ENCODE measurements at regions not wholly inside any gene's neighbourhood (a gene's known extent, or its start where the extent isn't known, plus 50 kb on each side); places are given as distances from the start of the nearest gene placed in this dataset.
"Not testable (repeated sequence)": the region's sequence is repeated elsewhere in the genome, so short reads cannot be mapped to it uniquely, and the experiment has no call there.

DNA sequence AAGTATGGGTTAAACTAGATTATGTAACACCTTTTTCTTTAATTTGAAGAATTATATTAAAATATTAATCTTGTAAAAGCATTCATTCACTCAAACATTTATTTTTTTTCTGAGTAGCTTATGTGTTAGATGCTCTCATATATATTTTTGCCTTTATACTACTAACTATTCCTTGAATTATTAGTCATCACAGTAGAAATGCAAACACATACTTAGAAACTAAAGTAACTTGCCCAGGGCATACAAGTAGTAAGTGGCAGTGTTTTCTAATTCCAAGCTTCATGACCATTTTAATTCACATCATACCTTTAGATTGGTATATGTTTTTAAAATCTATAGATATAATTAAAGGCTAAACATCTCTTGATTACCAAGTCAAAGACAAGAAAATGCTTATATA lies 1271.0 kb downstream of the BRINP3 start:
- DNase-seq (ENCODE audit: low spot score): no peak

DNA sequence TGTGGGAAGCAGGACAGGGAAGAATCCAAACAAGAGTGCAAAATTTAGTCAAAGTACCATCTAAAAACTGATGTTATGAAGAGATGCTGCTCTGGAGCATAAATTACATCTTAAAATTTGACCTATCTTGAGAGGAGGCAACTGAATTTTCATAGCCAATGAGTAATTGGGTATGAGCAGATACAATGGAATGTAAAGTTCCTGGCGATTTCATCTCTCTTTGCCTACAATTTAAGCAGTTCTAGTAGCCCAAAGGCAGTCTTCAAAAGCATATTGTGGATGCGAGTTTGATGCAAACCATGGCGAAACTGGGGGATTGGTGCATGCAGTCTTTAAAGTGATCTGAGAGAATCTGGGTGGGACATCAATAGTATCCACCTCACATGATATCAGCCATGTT lies 1265.9 kb downstream of the BRINP3 start:
- no peak for DNase-seq (ENCODE audit: low spot score)

DNA sequence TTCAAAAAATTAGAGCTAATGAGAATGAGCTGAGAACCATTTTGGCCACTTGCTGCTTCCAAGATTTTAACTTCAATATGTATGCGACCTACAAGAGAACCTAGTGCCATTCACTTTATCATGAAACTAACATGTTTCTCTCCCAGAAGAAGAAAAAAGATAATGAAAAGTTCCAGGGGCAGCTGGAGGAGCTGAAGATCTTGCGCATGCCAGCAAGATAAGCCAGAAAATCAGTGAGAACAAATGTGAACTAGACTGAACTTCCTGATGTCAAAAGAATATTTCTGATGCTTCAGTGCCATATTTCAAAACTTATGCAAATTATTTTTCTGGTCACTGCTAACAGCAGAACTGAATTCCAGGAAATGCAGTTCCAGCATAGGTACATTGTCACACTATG lies 1265.1 kb downstream of the BRINP3 start:
- DNase-seq (ENCODE audit: low spot score): no peak

DNA sequence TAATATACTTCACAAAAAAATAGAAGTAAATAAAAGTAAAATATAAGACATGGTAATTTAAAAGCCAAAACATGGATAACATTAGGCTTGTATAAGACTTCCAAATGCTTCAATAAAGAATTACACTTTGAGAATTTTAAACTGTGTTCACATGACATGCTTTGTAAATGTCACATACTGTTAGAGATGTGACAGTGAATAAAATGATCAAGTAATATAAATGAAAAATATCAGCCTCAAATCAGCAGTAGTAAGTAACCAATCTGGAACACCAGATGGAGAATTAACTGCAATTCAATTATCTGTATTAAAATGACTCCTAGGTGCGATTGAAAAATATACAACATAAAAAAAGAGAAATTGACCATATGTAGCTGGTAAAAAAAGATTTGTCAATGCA lies 1260.8 kb downstream of the BRINP3 start:
- no peak for DNase-seq (ENCODE audit: low spot score)

DNA sequence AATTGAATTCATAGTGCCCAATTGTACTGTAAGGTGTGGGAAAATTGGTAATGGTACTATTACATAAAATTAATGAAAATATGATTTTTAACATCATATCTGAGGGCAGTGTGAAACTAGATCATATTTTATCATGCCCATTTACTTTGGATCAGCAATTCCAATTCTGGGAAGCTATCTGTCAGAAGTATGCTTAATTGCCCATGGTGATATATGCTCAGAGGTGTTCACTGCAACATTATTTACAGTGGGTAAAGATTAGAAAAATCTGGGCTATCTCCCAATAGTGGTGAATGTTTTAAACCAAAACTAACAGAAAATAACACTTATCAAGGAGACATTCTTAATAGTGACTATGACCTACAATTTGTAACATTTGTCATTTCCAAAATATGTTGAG lies 1260.0 kb downstream of the BRINP3 start:
- DNase-seq (ENCODE audit: low spot score): no peak

DNA sequence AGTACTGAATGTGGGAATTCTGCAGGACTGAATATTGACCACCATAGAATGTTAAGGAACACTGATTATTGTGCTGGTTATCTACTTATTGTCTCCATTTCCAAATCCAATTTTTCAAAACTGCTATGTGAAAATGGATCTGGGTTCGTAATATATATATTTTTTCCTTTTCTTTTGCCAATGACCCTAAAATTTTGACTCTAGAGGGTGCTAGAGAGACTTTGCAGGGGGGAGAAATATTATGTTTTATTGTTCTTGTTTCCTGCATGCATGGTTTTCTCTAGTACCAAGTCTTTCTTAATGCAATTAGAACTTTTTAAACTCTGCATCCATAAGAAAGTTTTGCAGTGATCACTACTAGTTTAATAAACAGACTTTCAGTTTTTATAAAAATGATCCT lies 1256.9 kb downstream of the BRINP3 start:
- DNase-seq (ENCODE audit: low spot score): no peak

DNA sequence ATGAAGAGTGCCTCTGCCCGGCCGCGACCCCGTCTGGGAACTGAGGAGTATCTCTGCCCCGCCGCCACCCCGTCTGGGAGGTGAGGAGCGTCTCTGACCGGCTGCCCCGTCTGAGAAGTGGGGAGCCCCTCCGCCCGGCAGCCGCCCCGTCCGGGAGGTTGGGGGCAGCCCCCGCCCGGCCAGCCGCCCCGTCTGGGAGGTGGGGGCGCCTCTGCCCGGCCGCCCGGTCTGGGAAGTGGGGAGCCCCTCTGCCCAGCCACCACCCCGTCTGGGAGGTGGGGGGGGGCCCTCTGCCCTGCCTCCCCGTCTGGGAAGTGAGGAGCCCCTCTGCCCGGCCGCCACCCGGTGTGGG lies 1251.9 kb downstream of the BRINP3 start:
- DNase-seq (ENCODE audit: low spot score): not testable (repeated sequence)

DNA sequence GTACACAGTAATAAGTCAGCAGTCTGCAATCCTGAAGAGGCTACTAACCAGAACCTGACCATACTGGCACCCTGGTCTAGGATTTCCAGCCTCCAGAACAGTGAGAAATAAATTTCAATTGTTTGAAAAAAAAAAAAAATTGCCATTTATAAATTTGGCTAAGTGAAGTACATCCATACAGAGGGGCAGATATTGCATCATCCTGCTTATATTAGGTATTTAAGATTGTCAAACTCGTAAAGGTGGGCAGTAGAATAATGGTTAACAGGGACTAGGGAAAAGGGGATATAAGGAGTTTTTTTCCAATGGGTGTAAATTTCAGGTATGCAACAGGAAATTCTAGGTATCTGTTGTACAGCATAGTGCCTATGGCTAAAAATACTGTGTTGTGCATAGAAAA lies 1250.9 kb downstream of the BRINP3 start:
- no peak for DNase-seq (ENCODE audit: low spot score)

DNA sequence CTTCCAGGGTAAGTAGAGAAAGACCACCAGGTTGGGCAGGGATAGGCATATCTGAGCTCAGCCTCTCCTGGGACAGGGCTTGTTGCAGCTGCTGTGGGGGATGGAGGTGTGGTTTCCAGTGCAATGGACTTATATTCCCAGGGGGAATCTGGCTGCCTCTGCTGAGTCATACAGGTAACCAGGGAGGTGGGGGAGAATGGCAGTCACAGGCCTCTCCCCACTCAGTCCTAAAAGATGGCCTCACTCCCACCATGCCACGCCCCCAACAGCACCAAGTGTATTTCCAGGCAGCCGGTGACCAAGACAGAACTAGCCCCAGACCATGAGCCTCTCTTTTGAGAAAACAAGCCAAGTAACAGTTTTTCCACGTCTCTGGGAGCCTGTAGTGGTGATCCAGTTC lies 1240.7 kb downstream of the BRINP3 start:
- no peak for DNase-seq (ENCODE audit: low spot score)

DNA sequence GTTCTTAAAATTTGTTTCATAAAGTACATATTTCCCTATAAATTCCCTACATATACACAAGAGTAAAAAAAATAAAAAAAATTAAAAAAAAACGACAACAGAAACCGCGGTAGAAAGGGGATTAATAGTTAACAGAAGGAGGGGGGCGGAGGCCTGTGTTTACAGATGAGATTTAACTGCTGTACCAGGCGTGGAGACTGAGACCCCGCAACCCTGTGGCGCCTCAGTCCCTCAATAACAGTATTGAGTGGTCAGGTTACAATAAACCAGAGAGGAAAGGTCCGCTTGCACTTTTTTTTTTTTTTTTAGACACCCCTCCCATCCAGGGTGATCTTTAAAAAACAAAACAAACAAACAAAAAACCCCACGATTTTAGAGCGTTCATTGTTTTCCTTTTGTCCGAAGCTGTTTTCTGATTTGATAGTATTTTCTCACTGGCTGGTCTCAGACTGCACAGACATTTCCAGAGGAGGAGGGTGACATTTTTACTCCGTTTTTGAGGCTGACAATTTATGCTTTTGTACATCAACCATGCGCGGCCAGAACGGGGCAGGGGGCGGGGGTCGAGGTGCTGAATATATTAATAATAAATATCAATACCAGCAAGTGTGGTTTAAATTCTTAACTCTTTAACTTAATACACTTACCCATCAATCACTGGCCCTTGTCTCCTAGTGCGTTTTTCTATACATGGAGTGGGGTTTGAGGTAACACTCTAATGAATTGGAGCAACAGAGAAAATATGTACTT lies 1223.9 kb downstream of the BRINP3 start:
- no peak for DNase-seq (ENCODE audit: low spot score)

DNA sequence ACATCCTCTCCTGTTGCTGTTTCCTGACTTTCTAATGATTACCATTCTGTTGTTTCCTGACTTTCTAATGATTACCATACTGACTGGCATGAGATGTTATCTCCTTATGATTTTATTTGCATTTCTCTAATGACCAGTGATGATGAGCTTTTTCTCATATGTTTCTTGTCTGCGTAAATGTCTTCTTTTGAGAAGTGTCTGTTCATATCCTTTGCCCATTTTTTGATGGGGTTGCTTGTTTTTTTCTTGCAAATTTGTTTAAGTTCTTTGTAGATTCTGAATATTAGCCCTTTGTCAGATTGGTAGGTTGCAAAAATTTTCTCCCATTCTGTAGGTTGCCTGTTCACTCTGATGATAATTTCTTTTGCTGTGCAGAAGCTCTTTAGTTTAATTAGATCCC lies 1216.5 kb downstream of the BRINP3 start:
- not testable (repeated sequence) for DNase-seq (ENCODE audit: low spot score)

DNA sequence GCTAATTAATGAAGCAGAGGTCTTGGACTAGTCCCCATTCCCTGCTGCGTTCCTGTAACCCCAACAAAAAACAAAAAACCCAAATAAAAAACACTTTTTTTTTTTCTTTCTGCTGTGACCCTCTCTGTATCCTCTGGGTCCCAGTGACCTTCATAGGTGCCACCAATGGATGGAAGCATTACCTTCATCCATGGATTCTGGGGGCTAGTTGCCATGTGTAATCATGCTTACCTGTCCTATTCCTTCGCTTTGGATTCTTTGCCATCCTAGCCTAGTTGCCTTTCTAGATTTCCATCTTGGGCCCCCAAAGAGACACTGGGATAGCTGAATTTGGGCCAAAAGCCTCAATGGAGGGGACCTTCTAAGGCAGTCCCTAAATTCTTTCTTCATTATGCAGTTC lies 1208.7 kb downstream of the BRINP3 start:
- peak; percentile 16 for DNase-seq (ENCODE audit: low spot score)

DNA sequence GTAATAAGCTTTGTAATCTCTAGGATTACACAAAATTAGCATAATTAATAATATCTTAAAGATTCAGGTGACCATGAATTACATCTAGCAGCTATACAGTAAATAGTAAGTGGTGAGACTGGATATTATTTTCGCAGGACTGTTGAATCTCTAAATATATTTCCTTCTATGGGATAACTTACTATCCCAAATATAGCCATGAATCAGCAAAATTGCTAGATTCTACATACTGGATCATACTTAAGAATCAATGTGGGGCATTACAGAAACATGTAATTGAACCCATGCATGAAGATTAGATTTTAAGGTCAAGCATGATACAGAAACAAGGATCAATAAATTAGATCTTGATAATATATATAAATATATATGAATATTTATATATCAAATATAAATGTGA lies 1203.4 kb downstream of the BRINP3 start:
- DNase-seq (ENCODE audit: low spot score): no peak

DNA sequence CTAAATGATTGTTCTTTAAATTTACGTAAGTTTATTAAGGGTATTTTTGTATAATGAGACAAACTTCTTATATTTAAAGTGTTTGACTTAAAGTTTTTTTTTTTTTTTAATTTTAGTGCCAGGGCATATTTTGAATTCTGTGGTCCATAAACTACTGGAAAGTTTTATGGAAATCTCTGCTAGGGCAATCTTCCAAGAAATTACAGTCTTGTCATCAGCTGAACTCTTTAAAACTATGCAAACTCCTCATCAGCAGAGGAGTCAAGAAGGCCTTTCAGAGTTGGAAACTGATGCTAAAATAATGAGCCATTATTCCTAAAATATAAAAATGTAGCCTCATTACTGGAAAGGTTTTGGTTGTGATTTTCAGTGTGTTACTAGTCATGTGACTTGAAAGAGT lies 1201.9 kb downstream of the BRINP3 start:
- no peak for DNase-seq (ENCODE audit: low spot score)

DNA sequence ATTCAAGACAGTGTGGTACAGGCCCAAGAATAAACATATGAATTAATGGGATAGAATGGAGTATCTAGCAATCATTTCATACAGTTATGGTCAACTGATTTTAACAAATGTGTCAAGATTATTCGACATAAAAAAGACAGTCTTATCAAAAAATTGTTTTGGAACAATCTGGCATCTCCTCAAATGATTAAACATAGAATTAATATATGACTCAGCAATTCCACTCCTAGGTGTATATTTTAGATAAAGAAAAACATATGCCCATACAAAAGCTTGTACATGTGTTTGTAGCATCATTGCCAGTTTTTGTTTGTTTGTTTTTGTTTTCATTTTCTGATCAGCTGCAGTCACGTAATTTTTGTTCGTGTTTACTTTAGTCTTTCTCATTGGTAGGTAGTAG lies 1188.3 kb downstream of the BRINP3 start:
- no peak for DNase-seq (ENCODE audit: low spot score)

DNA sequence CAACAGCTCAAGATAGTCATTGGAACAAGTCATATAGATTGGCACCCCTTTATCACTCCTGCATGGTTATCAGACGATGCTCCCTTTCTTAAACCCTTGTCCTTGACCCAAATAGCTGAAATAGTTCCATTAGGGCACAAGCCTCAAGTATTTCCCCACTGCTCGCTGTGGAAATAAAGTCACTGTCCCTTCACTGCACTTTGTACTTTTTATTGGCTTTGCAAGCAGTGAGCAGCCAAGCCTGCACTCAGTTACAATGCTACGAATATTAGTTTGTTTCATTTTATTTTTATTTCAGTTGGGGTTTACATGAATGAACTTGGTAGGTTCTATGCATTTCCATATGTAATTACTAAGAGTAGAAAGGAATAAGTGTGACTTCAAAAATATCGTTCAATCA lies 1176.4 kb downstream of the BRINP3 start:
- no peak for DNase-seq (ENCODE audit: low spot score)

DNA sequence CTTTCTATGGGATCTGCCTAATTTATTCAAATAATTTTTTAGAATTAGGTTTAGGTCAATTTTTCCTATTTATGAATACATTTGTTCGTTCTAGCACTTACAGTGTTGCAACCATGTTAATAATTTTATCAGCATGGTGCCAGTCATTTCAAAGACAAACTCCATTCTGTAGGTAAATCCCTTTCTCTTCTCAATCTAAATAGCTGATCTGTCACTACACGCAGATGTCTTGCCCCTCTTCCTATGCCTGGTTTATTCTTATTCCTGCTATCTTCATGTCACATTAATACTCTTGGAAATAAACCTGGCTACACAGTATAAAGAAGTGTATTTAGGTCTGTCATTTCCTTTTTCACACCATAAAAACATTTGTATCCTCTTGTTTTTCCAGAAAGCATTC lies 1172.4 kb downstream of the BRINP3 start:
- no peak for DNase-seq (ENCODE audit: low spot score)

DNA sequence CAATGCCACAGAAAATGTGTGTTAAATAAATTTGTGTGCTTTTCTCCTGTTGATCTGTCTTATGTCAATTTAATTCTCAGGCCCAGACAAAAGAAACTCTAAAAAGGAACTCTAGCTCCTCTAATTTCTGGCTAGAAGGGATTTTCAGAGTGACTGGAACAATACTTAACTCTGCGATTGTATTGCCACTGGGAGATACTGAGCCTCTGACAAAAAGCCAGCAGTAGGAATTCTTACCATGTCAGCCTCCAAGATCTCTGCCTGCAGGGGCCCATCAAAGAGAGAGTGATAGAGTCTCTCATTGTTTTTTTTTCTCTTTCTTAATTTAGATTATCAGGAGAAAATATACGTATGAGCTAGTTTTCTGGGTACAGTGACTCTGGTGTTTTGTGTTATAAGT lies 1165.7 kb downstream of the BRINP3 start:
- DNase-seq (ENCODE audit: low spot score): no peak

DNA sequence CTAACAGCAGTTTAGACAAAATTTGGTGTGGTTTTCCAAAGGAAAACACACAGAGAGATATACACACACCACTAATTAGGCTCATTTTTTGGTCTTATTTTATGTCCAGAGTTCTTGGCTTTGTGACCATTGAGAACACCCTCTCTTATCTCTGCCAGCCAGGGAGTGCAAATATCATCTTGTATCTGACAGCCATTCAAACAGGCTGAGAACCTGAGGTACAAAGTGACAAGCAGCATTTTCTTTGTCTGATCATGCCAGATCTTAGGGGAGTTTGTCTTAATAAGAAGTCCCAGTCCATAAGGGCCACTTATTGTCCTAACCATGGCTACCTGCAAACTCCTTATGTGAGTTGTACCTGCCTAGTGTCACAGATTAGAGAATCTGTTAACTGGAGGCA lies 1165.2 kb downstream of the BRINP3 start:
- DNase-seq (ENCODE audit: low spot score): no peak

DNA sequence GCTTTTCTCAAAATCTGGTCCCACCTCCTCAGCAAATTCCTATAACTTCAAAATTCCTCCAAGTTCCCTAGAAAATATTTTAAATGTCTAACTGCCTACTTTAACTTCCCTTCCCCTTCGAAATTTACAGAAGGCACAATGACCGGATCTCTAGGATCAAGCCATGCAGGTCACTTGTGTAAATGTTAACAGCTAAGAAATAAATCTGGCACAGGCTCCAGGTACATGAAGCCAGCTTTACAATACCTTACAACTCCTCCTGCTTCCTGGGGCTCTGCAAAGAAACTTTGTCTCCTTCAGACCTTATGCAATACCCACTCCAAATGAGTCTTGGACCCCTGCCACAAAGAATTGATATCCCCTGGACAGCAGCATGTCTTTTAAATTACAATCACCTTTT lies 1164.2 kb downstream of the BRINP3 start:
- no peak for DNase-seq (ENCODE audit: low spot score)

DNA sequence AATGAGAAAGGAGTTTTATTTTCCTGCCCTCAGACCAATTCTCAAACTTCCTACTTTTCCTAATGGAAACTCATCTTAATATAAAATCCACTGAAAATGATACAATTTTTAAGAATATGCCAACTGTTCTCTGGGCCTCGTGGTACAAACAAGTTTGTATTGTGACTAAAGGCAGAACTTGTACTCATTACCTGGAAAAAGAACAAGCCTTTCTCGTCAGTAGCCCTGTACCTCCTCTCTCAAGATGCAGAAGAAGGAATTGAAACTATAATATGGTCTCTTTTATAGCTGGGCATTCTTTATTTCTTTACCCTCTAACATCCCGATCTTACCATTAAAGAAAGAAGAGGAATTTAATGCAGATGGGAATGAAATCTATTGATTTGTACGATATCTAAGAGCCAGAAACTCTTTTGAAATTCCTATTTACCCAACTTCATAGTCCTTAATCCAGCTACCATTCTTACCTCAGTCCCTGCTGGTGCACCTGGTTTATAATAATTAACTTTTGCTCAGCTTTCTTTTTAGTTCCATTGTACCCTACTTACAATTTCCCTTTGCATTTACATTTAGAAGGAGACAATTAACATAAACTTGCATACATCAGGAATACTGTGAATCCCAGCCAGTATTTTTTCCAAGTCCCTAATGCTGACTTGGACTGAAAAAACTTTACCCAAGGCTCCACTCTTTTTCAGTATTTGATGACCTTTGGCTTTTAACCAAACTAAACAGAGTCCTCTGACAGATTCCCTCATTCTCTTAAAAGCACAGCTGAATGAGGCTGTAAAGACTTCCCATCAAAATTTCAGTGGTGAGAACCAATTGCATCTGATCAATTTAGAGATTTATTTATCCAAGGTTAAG lies 1162.4 kb downstream of the BRINP3 start:
- no peak for DNase-seq (ENCODE audit: low spot score)

DNA sequence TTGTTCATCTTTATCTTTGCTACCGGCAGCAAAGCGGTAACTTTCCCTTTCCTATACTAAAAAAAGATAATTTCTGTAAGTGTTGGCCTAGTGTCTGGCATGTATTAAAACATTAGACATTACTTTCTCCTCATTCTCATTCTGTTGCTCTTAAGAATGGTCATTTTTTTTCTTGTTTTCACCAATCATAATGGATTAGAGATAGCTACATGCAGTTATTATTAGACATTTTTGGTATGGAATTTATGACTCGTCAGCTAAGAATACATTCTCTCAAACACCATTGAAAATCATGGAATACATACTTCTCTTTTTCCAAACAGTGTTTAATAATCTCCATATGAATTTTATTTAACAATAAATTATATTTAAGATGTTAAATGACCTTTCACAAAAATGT lies 1154.6 kb downstream of the BRINP3 start:
- DNase-seq (ENCODE audit: low spot score): no peak

DNA sequence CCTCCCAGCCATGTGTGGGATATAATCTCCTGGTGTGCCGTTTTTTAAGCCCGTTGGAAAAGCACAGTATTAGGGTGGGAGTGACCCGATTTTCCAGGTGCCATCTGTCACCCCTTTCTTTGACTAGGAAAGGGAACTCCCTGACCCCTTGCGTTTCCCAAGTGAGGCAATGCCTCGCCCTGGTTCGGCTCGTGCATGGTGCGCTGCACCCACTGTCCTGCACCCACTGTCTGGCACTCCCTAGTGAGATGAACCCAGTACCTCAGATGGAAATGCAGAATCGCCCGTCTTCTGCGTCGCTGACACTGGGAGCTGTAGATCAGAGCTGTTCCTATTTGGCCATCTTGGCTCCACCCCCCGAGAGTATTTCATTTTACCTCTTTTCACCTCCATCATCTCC lies 1146.6 kb downstream of the BRINP3 start:
- not testable (repeated sequence) for DNase-seq (ENCODE audit: low spot score)

Measured in H4 (cell line).